GM21526 (cell line): ENCODE measurements at regions not wholly inside any gene's neighbourhood (a gene's known extent, or its start where the extent isn't known, plus 50 kb on each side); places are given as distances from the start of the nearest gene placed in this dataset.

Source experiments
- ATAC-seq: cut with Tn5 transposase; IDR thresholded peaks from one replicate; pipeline ENCODE4 v1.9.1; 2021; ENCODE audit warnings: moderate library complexity; ENCODE audit not compliant: unreplicated experiment, low FRiP score

DNA sequence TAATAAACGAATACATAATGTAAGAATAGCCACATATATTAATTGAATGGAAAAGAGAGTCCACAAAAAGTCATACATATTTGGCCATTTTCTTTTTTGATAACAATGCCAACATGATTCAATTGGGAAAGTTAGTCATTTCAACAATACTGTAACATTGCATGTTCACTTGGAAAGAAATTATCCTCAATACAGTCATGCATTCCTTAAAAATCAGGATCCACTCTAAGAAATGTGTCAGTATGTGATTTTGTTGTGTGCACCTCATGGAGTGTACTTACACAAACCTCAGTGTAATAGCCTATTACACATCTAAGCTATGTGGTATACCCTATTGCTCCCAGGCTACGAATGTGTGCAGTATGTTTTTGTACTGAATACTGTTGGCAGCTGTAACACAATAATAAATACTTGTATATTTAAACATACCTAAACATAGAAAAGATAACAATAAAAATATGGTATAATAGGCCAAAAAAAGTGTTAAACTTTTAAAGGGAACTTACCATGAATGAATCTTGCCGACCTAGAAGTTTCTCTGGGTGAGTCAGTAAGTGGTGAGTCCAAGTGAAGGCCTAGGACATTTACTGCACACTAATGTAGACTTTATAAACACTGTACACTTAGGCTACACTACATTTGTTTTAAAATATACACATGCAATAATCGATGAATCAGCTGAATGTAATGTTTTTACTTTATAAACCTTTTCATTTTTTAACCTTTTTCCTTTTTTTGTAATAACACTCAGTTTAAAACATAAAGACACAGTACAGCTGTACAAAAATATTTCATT lies 806.8 kb downstream of the PCDH18 start:
- ATAC-seq, result no peak

DNA sequence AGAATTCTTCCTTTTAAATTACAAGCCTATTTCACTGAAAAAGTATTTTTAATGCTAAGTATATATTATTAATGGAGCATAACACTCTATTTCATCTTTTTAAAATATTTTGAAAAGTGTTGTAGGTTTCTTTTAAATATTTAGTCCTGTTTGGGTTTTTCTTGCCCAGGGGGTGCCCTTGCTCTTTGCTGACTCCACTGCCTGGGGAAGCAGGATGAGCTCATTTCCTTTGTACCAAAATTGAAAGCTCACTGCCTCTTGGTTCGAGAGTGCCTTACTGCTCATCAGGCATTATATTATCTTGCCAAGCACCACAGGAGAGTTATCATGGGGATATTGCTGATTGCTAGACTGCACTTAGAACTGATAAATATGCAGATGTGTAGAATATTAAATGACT lies 819.2 kb downstream of the PCDH18 start:
- no peak for ATAC-seq

DNA sequence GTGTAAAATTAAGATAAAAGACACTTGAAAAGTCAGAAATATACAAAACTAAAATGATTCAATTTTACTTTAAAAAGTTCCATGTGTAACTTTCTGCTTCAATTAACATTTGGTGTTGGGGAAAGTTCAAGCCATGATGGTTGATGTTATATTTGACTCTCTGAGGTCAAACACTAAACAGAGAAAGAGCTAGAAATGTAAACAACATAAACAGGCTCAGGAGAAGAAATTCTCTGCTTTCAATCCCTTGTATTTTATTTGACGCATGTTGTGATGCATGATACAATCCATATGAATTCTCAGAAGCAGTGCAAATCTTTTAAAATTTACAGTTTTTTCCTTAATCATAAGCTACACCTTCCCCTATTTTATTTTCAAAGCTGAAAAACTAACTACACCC lies 822.4 kb downstream of the PCDH18 start:
- no peak for ATAC-seq

DNA sequence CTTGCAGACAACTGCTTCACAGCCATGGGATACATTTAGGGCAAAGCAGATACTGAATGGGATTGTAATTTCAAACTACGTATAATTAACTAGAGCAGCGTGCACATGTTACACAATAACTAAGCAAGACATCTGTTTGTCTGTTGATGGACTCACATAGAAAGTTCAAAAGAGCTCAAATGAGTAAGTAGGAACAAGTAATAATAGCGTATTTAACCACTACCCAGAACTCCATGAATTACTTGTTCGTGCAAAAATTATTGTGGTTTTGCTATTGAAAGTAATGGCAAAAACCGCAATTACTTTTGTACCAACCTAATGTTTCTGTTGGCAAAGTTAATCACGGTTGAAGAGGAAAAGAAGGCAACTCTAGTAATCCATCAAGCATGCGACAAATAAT lies 825.4 kb downstream of the PCDH18 start:
- ATAC-seq, result no peak

DNA sequence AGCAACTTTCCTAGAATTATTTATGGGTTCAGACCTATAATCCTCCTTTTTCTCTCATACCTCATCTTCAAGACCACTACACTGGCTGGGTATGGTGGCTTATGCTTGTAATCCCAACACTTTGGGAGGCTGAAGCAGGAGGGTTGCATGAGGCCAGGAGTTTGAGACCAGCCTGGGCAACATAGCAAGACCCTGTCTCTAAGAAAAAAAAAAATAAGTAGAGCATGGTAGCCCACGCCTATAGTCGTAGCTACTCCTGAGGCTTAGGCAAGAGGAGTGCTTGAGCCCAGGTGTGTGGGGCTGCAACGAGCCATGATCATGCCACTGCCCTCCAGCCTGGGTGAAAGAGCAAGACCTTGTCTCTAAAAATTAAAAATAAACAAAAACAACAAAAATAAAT lies 832.4 kb downstream of the PCDH18 start:
- no peak for ATAC-seq

DNA sequence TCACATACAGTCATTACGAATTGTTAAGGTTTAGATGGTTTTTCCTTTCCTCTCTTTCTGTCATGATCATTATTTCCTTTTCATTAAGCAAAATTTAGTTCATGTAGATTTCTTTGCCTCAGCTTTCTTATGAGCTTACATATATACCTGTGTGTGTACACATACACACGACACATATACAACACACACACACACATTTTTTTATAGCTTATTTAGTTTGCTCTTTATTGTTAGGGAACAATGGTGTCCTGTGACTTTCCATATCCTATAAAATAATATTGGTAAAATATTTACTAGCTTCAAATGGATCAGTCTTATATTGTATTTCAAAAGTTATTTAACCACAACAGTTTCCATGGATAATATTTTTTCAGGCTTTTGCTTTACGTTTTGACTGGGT lies 840.7 kb downstream of the PCDH18 start:
- ATAC-seq, result no peak

DNA sequence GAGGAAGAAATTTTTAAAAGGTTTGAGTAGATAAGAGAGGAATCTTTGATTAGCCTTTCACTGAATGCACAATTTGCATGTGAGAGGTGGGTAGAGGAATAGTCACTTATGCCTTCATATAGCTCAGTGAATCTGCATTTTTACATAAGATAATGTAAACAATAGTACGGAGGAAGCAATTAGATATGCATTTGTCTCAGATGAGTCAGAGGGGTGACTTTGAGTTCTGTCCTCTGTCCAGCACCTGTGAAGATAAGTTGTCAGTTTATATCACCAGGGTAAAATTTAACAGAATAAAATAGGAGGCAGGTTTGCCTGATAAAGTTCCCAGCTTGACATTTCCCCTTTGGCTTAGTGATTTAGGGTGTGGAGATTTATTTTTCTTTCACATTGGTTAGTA lies 841.9 kb downstream of the PCDH18 start:
- ATAC-seq, result no peak

DNA sequence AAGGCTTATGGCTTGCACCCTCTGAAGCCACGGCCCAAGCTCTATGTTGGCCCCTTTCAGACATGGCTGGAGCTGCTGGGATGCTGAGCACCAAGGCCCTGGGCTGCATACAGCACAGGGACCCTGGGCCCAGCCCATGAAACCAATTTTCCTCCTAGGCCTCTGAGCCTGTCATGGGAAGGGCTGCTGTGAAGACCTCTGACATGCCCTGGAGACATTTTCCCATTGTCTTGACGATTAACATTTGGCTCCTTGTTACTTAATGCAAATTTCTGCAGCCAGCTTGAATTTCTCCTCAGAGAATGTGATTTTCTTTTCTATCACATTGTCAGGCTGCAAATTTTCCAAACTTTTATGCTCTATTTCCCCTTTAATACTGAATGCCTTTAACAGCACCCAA lies 844.7 kb downstream of the PCDH18 start:
- ATAC-seq, result no peak

DNA sequence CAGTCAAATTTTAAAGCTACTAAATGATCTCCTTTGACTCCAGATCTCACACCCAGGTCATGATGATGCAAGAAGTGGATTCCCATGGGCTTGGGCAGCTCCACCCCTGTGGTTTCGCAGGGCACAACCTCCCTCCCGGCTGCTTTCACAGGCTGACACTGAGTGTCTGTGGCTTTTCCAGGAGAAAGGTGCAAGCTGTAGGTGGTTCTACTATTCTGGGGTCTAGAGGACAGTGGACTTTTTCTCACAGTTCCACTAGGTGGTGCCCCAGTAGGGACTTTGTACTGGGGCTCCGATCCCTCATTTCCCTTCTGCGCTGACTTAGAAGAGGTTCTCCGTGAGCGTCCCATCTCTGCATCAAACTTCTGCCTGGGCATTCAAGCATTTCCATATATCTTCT lies 845.2 kb downstream of the PCDH18 start:
- no peak for ATAC-seq

DNA sequence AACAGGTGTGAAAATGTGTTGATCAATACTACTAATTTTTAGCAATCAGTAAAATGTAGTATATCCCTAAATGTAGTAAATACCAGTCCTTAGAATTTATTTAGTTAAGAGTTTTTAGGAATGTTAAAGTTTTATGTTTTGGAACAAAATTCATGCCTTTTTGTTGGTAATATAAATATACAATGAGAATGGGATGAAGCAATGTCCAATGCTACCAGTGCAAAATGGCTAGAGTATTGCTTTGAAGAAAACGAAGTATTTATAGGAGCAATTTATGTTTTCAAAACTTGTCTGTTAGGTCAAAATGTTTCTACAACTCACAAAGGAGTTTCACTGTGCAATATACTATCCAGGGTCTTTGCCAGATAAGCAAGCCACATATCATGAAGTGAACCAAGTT lies 851.5 kb downstream of the PCDH18 start:
- no peak for ATAC-seq

DNA sequence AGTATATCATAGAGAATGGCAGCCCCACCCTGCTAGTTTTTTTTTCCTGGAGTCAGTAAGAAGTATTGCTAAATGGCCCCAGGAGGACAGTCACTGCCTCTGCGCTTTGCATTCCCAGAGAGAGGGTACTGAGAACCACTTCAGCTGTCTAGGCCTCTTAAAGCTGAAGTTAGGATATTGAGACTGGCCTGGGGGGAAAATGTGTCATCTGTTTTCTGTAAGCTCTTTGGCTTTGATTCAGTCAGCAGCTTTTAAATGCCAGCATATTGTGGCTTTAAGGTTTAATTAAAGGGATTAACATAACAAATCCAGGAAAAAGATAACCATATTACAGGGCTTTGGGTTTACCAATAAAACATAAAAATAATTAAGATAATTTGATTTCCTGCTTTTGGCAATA lies 852.0 kb downstream of the PCDH18 start:
- ATAC-seq, result no peak

DNA sequence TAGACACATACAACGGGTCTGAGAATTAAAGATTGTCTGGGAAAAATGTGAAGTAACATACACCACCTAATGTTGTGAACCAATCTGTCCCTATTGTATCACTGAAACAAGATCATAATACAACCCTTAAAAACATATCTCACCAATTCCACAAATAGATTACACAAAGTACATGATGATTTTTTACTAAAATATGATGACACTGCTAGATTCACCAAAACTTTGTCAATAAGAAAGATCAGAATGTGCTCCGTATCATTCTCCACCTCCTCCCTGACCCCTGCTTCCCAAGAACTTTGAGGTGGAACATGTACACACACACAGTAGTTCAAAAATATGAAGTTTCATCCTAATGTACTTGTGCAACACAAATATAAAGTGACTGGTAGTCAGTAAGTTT lies 862.0 kb downstream of the PCDH18 start:
- no peak for ATAC-seq

DNA sequence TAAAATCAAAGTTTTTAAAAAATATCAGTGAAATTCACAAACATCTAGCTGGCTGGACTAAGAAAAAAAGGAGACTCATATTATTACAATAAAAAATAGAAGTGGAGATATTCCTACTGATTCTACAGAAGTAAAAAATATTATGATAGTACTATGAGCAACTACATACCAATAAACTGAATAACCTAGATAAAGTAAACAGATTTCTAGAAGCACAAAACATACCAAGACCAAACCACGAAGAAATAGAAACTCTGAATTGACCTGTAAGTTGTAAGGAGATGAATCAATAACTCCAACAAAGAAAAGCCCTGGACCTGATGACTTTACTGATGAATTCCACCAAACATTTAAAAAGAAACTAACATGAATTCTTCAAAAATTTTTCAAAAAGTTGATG lies 867.3 kb downstream of the PCDH18 start:
- ATAC-seq, result no peak

DNA sequence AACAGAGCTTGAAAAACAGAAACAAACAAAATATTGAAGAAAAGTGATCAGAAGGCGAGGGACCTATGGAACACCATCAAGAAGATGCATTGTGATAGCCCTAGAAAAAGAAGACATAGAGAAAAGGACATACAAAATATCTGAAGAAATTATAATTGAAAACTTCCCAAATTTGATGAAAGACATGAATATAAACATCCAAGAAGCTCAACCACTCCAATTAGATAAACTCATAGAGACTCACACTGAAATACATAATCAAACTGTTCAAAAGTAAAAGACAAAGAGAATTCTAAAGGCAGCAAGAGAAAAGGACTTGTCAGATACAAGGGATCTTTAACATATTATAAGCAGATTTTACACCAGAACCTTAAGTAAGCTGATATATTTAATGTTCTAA lies 869.8 kb downstream of the PCDH18 start:
- no peak for ATAC-seq

DNA sequence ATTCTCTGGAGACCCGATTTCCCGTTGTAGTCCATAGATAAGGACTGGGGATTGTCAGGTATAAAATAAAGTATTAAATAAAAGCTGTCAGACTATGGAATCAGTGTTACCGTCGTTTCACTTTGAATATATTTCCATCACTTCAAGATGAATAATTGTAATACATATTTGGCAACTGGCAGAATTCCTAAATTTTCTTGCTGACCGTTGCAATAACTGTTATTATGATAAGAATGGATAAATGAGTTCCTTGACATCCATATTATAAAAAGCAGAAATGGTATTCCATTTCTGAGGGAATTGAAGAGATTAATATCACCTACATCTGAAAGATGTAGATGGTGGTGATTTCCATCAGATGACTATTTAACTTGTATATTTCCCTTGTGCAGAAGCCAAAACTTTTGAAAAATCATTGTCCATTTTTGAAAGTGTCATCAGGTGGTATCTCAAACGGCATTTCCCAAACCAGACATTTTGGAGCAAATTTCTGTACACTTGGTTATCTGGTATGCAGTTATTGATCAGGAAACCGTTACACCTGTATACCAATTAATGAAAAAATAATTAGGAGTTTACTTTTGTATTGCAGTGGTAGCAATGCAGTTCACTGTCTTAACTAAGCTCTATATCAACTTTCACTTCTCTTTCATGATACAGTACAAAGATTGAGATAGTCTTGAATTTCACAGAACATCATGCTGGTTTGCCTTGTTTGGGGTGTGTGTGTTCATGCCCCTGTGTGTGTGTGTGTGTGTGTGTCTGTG lies 878.5 kb downstream of the PCDH18 start:
- no peak for ATAC-seq

DNA sequence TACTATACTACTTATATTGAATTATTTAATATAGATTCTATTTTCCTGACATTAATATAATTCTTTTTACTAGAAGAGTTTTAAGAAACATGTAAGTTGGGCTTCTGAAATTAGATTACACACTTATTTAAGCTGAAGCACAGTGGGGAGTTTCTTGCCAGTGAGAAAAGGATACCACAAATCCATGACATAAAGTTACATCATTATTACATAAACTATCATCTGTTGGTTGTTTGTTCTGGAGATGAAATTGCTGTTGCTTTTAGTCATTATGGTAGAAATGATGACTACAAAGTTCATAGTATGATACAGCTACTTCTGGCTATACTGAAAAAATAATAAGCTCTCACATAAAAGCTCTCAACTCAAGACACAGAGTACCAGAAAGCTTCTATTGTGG lies 880.4 kb downstream of the PCDH18 start:
- ATAC-seq, result no peak

DNA sequence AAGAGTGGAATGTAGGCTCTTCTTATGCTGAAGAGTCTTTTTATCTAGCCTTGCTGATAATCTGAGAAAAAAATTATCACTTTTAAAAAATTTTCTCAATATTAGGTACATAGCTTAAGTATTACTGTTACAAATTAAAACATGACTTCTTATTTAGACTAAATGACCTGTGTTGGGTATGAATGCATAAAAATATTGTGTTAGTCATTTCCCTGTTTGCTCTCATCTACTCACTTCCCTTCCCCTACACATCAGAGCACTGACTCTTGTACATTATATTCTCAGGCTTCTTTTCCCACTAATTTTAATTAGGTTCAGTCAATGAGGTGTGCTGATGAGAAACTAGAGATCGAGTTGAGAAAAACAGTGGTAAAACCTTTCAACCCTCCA lies 881.0 kb downstream of the PCDH18 start:
- ATAC-seq, result no peak

DNA sequence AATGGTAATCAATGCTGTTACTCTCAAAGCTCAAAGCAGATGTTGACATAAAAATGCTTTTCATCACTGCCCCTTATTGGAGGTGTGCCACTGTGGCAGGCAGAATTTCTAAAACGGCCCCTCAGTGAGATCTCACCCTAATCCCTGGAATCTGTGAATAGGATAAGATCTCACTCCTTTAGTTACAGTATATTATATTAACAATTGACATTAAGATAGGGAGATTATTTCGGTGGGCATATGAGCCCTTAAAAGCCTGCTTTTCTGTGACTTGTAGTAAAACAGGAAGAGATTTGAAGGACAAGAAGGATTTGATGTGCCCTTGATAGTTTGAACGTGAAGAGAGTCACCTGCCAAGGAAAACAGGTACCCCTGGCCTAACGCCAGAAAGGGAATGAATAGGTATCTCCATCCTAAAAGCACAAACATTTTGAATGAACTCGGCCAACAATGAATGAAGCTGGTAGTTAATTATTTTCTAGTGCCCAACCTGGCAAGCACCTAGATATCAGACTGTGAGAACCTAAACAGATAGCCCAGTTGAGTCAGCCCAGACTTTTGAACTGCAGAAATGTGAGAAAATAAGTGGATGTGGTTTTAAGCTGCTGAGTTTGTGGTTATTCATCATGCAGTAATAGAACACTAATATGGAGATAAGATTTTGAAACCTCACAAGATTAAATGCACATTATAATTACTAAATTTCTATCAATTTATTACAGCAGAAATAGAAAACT lies 881.6 kb downstream of the PCDH18 start:
- no peak for ATAC-seq

DNA sequence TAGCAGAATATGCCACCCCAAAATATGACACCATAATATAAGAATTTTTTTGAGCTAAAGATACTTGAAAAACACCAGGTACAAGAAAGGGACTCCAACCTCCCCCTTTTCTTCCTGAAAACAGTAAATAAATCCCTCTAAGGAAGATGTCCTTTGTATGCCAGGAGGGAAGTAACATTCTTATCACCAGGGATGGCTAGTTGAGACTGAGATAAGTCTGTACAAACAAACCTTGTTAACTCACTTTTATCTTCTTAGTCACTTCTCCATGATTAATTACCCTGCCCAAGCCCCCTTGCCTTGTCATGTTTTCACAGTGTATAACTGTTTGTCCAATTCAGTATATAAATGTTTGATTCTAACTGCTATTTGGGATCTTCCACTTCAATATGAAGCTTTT lies 888.0 kb downstream of the PCDH18 start:
- no peak for ATAC-seq

DNA sequence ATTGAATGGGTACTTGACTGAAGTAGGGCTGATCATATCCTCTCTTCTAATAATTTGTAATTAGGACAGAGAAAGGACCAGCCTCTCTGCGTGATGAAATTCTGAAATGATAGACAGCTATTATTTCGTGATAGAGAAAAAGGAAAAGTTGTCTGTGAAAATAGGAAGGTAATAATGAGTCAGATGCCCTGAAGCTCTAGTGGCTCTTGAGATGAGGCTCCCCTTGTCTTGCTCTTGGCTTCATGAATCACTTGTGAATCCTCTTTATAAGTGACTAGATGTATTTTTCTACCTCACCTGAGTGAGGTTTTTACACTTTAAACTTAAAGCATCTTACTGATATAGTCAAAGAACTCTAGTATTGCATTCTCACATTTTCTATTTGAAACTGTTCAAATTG lies 888.9 kb downstream of the PCDH18 start:
- ATAC-seq, result no peak

DNA sequence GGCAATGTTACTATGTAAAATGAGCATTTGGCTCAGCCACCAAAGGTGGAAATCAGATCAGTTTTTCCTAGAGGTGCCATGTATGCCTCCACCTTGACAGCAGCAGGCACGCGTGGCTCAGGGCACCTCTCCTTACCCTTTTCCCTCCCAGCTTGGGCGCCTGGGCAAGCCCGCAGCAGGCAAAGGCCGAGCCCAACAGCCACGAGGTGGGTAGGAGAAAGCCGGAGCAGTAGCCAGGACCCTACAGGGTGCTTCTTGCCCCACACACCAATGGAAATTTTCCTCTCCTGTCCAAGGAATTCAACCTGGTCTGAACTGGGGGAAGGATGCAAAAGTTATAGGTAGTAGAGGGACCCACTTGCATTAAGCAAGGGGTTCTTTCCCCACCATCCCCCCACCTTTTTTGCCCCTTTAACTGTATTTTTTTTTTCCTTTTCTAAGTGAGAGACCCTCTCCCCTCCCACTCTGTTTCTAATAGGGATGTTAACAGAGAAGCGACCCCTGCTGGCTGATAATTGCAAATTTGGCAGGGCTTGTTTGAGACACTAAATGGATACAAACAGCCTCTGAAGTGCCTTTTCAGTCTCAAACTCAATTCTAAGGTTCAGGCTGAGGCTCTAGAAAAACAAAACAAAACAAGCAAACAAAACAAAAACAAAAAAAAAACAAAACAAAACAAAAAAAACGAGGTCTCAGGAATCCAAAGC lies 895.1 kb downstream of the PCDH18 start:
- no peak for ATAC-seq
